ENCODE measurements at regions not wholly inside any gene's neighbourhood (a gene's known extent, or its start where the extent isn't known, plus 50 kb on each side); places are given as distances from the start of the nearest gene placed in this dataset.

DNA sequence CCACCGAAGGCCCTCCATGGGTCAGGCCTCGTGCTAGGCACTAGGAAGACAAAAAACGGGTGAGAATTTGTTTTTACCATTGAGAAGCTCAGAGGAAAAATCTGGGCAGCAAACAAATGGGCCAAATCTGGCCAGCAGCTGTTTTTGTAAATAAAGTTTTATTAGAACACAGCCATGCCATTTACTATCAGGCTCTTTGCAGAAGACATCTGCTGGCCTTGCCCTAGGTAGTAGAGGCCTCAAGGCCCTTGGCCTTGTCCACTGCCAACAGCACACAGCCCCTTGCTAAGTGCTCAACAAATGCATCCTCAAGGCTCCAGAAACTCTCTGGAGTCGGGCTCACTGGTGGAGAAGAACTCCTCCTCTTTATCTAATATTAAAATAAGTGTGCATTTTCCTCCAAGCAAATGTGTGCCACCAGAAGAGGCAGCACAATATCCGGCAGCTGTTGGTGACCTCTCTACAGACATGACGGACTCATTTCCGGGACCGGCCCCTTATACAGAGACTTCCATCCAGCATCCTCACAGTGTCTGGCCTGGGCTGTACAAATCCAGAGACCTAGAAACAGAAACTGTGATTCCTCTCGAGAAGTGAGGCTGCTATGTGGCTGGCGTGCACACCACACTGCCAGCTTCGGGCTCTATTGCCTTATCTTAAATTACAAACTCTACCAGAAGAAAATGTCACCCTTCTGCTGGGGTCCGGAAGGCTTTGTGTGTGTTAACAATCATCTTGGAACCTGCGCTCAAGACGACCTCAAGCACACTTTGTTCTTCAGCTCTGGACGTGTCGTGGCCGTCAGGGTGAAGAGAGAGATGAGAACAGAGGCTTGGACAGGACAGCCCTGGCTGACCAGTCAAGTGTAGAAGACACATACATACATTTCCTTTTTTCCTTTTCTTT is 203.9 kb downstream of the TOMM20 start:
- intact Hi-C loops (cut with DNase I) = no loop called here
- TF ChIP-seq POLR2A (IDR thresholded peaks at IDR 0.05) = no peak
- TF ChIP-seq, protein P1, sequence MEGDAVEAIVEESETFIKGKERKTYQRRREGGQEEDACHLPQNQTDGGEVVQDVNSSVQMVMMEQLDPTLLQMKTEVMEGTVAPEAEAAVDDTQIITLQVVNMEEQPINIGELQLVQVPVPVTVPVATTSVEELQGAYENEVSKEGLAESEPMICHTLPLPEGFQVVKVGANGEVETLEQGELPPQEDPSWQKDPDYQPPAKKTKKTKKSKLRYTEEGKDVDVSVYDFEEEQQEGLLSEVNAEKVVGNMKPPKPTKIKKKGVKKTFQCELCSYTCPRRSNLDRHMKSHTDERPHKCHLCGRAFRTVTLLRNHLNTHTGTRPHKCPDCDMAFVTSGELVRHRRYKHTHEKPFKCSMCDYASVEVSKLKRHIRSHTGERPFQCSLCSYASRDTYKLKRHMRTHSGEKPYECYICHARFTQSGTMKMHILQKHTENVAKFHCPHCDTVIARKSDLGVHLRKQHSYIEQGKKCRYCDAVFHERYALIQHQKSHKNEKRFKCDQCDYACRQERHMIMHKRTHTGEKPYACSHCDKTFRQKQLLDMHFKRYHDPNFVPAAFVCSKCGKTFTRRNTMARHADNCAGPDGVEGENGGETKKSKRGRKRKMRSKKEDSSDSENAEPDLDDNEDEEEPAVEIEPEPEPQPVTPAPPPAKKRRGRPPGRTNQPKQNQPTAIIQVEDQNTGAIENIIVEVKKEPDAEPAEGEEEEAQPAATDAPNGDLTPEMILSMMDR (IDR thresholded peaks at IDR 0.05) = no peak
- H3K4me3 ChIP-seq = no peak overlapping the region
- no peaks in the 10 kb centered on the region for H3K27me3 ChIP-seq
- peak overlapping the region; percentile 1 to 52 (median 37) for H3K27ac ChIP-seq
- no peaks in the 10 kb centered on the region for H3K36me3 ChIP-seq
- ATAC-seq (peak; percentile 7 to 31 (median 12)), DNase-seq (peak in 1 of 3 donors; percentile 43)
- 76% methylated on average over 13 of the region's 17 CpGs for WGBS (ENCODE audit: insufficient coverage, low coverage, low lambda C conversion rate, missing lambda C conversion rate)
- no peaks in the 10 kb centered on the region for H3K9me3 ChIP-seq
- peaks cover 0 to 30% (median 14%) of the 10 kb centered on the region in 4 donors for H3K4me1 ChIP-seq

DNA sequence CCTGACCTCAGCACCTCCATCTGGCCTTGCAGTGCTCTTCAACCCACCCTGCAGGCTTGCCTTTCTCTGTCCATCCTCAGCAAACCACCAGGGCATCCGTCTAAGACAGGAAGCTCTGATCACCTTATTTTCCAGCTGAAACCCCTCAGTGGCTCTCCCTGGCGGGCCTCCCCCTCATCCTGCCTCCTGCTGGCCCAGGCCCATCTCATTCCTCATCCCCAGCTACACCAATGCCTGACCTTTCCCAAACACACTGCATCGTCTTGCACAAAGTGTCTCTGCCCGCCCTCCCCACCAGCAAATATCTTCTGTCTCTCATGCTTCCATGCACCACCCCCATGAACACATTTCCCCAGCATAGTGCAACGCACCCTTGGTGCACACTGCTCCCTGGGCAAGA is 205.0 kb downstream of the TOMM20 start:
- Histone ChIP-seq H3K4me3 (no peak overlapping the region), H3K27ac (no peak overlapping the region), H3K36me3 (no peaks in the 10 kb centered on the region), H3K27me3 (no peaks in the 10 kb centered on the region), H3K9me3 (no peaks in the 10 kb centered on the region), H3K4me1 (peaks cover 0 to 41% (median 23%) of the 10 kb centered on the region in 4 donors)
- DNase-seq = peak in 1 of 3 donors; percentile 28
- WGBS (ENCODE audit: insufficient coverage, low coverage, low lambda C conversion rate, missing lambda C conversion rate) = 90% methylated on average over 5 of the region's 5 CpGs
- intact Hi-C loops (cut with DNase I) = no loop called here
- no peak for ATAC-seq
- TF ChIP-seq POLR2A (IDR thresholded peaks at IDR 0.05) = no peak

DNA sequence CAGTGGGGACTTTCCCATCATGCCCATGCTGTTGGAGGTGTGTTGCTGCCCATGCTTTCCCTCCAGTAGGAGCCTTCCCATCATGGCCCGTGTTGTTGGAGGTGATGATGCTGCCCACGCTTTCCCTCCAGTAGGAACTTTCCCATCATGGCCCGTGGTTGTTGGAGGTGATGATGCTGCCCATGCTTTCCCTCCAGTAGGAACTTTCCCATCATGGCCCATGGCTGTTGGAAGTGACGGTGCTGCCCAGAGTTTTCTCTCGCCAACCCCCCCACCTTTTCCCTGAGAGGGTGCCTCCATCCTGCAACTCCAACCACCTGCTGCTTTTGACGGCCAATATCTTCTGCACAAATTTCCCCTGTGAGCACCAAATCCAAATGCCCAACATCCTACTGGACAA is 205.7 kb downstream of the TOMM20 start:
- Histone ChIP-seq H3K4me3 (no peak overlapping the region), H3K9me3 (no peaks in the 10 kb centered on the region), H3K4me1 (peaks cover 0 to 47% (median 26%) of the 10 kb centered on the region in 4 donors), H3K36me3 (no peaks in the 10 kb centered on the region), H3K27me3 (no peaks in the 10 kb centered on the region), H3K27ac (no peak overlapping the region)
- TF ChIP-seq, protein P1 (IDR thresholded peaks at IDR 0.05) = no peak
- TF ChIP-seq POLR2A (IDR thresholded peaks at IDR 0.05) = no peak
- peak in 1 of 3 donors; percentile 30 for DNase-seq
- WGBS (ENCODE audit: insufficient coverage, low coverage, low lambda C conversion rate, missing lambda C conversion rate) = 98% methylated on average over 5 of the region's 6 CpGs
- intact Hi-C loops (cut with DNase I) = no loop called here
- ATAC-seq = no peak

DNA sequence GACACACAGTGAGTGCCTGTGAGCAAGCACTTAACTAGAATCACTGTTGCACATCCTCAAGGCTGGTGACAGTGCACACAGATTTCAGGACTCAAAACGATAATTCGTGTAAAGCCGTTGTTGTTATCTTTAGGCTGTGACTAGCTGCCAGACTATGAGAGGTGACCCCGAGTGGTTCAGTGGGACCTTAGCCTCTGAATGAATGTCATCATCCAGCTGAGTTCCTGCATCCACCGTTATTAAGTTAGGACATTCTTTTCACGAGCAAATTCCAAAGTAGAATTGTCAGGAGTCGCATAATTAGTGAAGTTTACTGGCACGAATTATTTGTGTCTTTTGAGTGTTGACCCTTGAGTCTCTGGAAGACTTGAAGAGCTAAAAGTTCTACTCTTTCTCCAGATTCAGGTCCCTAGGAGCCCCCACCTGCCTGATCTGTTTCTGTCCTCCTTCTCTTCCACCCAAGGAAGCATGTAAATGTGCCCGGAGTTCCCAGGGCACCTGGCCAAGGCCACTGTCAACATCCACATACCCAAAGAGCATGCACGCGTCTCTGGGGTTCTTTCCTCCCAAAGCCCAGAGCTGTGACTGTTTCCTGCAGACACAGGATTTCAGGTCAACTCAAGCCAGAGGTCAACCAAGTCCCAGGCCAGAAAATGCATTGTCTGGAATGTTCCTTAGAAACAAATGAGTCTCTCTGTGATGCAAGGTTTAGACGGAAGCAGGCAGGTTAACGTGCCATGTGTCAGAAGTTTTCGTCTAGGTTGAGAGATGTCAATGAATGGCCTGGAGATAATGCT is 207.2 kb downstream of the TOMM20 start:
- ATAC-seq (peak; percentile 6 to 27 (median 22)), DNase-seq (peak; percentile 64 to 72 (median 68))
- intact Hi-C loops (cut with DNase I) = no loop called here
- no peak overlapping the region for H3K4me3 ChIP-seq
- peak overlapping the region; percentile 9 to 59 (median 29) for H3K27ac ChIP-seq
- H3K27me3 ChIP-seq = no peaks in the 10 kb centered on the region
- H3K36me3 ChIP-seq = no peaks in the 10 kb centered on the region
- no peaks in the 10 kb centered on the region for H3K9me3 ChIP-seq
- H3K4me1 ChIP-seq = peaks cover 0 to 58% (median 31%) of the 10 kb centered on the region in 4 donors
- TF ChIP-seq, protein P1 (IDR thresholded peaks at IDR 0.05) = no peak
- TF ChIP-seq POLR2A (IDR thresholded peaks at IDR 0.05) = no peak
- WGBS (ENCODE audit: insufficient coverage, low coverage, low lambda C conversion rate, missing lambda C conversion rate) = 43% methylated on average over 13 of the region's 14 CpGs

DNA sequence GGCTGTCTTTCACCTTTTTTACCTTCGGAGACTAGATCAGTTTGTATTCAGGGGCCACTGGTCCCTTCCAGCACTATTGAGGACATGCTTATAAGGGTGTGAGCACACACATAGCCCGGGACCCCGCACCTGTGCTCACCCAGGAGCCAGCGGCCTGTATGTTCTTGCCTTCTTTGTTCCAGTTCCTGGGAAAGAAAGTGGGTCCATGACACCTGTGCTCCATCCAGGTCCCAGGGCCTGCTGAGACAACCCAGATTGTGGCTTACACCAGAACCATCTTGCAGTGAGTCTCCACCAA is 207.8 kb downstream of the TOMM20 start:
- intact Hi-C loops (cut with DNase I) = no loop called here
- WGBS (ENCODE audit: insufficient coverage, low coverage, low lambda C conversion rate, missing lambda C conversion rate) = 0% methylated on average over 1 of the region's 4 CpGs
- ATAC-seq (no peak), DNase-seq (peak in 1 of 3 donors; percentile 36)
- H3K27ac ChIP-seq = peak overlapping the region in 2 of 3 donors; percentile 9 to 29
- H3K4me3 ChIP-seq = no peak overlapping the region
- peaks cover 0 to 58% (median 29%) of the 10 kb centered on the region in 4 donors for H3K4me1 ChIP-seq
- no peaks in the 10 kb centered on the region for H3K36me3 ChIP-seq
- TF ChIP-seq, protein P1 (IDR thresholded peaks at IDR 0.05) = no peak
- no peak for TF ChIP-seq POLR2A (IDR thresholded peaks at IDR 0.05)
- no peaks in the 10 kb centered on the region for H3K27me3 ChIP-seq
- H3K9me3 ChIP-seq = no peaks in the 10 kb centered on the region
